Endothelial cell of umbilical vein (primary cell): ENCODE measurements at regions not wholly inside any gene's neighbourhood (a gene's known extent, or its start where the extent isn't known, plus 50 kb on each side); places are given as distances from the start of the nearest gene placed in this dataset.

Experiments used
- EZH2 ChIP-seq: IDR thresholded peaks from 2 replicates; pipeline ENCODE4 v1.6.1; 2012; ENCODE audit warnings: borderline replicate concordance, low read depth, mild to moderate bottlenecking, moderate library complexity, low read length, inconsistent platforms; ENCODE audit not compliant: severe bottlenecking
- JUN ChIP-seq: IDR thresholded peaks from 2 replicates; pipeline ENCODE4 v1.6.1; 2011; ENCODE audit warnings: borderline replicate concordance, low read depth; ENCODE audit not compliant: insufficient read length, insufficient read depth
- MYC ChIP-seq: IDR thresholded peaks from one replicate; pipeline ENCODE4 v1.6.1; 2011; ENCODE audit warnings: mild to moderate bottlenecking, low read depth, low read length
- POLR2A ChIP-seq: IDR thresholded peaks from 2 replicates; pipeline ENCODE4 v1.6.1; 2012; ENCODE audit warnings: low read depth, mild to moderate bottlenecking, control low read depth, low read length
- POLR2AphosphoS5 ChIP-seq: IDR thresholded peaks from 2 replicates; pipeline ENCODE4 v1.6.1; 2012; ENCODE audit warnings: low read depth, mild to moderate bottlenecking, control low read depth, low read length, moderate library complexity; ENCODE audit not compliant: insufficient read depth
- TF ChIP-seq, protein P1 (sequence below), 2 donors: IDR thresholded peaks; 1 replicate in 1 of 2; 2 replicates in 1 of 2; pipeline ENCODE4 v1.5.1; 2011; ENCODE audit warnings: low read length in 2 of 2, mild to moderate bottlenecking in 2 of 2, moderate library complexity in 2 of 2, control low read depth in 1 of 2, inconsistent platforms in 1 of 2, low read depth in 1 of 2; ENCODE audit not compliant: insufficient read depth in 1 of 2; ENCODE audit errors: extremely low read depth in 1 of 2
- TF ChIP-seq, protein P2 (sequence below): IDR thresholded peaks from 2 replicates; pipeline ENCODE4 v1.6.1; 2011; ENCODE audit not compliant: insufficient read depth, insufficient read length

DNA sequence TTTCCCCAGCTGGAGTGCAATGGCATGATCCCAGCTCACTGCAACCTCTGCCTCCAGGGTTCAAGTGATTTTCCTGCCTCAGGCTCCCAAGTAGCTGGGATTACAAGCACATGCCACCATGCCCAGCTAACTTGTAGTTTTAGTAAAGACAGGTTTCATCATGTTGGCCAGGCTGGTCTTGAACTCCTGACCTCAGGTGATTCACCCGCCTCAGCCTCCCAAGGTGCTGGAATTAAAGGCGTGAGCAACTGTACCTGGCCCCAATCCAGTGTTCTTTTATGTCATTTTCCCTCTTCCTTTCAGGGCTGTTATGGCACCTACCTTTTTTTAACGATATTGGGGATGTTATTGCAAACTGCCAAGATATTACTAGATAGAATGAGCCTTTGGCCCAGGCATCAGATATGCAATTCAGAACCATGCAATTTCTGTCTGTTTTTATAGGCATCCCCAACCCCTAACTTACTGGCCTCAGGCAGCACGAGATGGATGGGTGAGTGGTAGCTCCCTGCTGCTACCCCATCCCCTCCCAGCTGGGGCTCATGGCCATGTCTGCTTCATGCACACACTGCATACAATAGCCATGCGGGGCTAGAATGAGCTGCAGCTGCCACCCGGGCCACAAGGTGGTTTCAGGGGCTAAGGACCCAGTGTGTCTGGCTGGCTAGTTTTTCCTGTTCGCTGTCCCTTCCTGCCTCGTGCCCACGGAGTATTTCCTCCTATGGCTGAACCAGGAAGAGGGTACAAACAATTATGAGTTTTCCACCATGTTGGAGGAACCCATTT, 1080.1 kb upstream of the SORCS1 start:
- TF ChIP-seq, protein P1, sequence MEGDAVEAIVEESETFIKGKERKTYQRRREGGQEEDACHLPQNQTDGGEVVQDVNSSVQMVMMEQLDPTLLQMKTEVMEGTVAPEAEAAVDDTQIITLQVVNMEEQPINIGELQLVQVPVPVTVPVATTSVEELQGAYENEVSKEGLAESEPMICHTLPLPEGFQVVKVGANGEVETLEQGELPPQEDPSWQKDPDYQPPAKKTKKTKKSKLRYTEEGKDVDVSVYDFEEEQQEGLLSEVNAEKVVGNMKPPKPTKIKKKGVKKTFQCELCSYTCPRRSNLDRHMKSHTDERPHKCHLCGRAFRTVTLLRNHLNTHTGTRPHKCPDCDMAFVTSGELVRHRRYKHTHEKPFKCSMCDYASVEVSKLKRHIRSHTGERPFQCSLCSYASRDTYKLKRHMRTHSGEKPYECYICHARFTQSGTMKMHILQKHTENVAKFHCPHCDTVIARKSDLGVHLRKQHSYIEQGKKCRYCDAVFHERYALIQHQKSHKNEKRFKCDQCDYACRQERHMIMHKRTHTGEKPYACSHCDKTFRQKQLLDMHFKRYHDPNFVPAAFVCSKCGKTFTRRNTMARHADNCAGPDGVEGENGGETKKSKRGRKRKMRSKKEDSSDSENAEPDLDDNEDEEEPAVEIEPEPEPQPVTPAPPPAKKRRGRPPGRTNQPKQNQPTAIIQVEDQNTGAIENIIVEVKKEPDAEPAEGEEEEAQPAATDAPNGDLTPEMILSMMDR (IDR thresholded peaks at IDR 0.05; ENCODE audit: extremely low read depth in 1 of 2, insufficient read depth in 1 of 2, low read depth in 1 of 2, low read length in 2 of 2) = no peak
- TF ChIP-seq POLR2AphosphoS5 = no peak
- TF ChIP-seq, protein P2, sequence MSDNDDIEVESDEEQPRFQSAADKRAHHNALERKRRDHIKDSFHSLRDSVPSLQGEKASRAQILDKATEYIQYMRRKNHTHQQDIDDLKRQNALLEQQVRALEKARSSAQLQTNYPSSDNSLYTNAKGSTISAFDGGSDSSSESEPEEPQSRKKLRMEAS = no peak
- no peak for TF ChIP-seq EZH2
- TF ChIP-seq MYC = no peak
- TF ChIP-seq POLR2A = no peak
- TF ChIP-seq JUN = no peak
